GM12878 (cell line): ENCODE measurements at regions not wholly inside any gene's neighbourhood (a gene's known extent, or its start where the extent isn't known, plus 50 kb on each side); places are given as distances from the start of the nearest gene placed in this dataset.

Experiments used
- ATAC-seq: fragments of 200-7000 bp; cut with Tn5 transposase; 3 replicates; pipeline ENCODE4 v1.9.1; 2020; ENCODE audit warnings: mild to moderate bottlenecking, moderate library complexity
- BruUV-seq: library from RNA; stranded (reverse); fragments of 400-500 nt; replicated peaks from 2 replicates; lab custom pipeline; 2021; lab: Mats Ljungman, UMichigan
- CTCF ChIA-PET: fragments of 300-600 bp; sonication (Branson Sonifier 250); formaldehyde crosslinking; extraction: SDS; loops from one replicate; lab custom pipeline; 2021; ENCODE audit warnings: inconsistent platforms; lab: Yijun Ruan, JAX
- POLR2A ChIA-PET: fragments of 350-600 bp; formaldehyde crosslinking; extraction: SDS; loops from one replicate; lab custom pipeline; 2021; ENCODE audit warnings: inconsistent platforms; lab: Charles Lee
- RAD21 ChIA-PET: fragments of 300-600 bp; sonication (Branson Sonifier 250); formaldehyde crosslinking; loops from one replicate; lab custom pipeline; 2023; ENCODE audit warnings: antibody characterized with exemption; ENCODE audit not compliant: unreplicated experiment; lab: Charles Lee
- SMC1A ChIA-PET: fragments of 300-600 bp; sonication (Branson Sonifier 250); formaldehyde crosslinking; loops from one replicate; lab custom pipeline; 2023; ENCODE audit not compliant: unreplicated experiment, uncharacterized antibody; lab: Charles Lee
- DNase-seq: peaks from one replicate; pipeline ENCODE4 v3.0.0-alpha.2; 2011; ENCODE audit warnings: low read depth, low spot score
- FAIRE-seq: peaks from 3 replicates; lab custom pipeline; 2011; peaks lifted over from hg19 to GRCh38; lab: Jason Lieb, UNC
- H2AFZ ChIP-seq: 2 replicates; pipeline ENCODE4 v1.6.0; 2011; ENCODE audit warnings: low read depth, low read length, control low read depth; ENCODE audit not compliant: control insufficient read depth
- H3K27ac ChIP-seq: 2 replicates; pipeline ENCODE4 v1.5.1; 2011; ENCODE audit warnings: control low read depth; ENCODE audit not compliant: control insufficient read depth, insufficient read depth
- H3K27me3 ChIP-seq, 2 experiments: replicated peaks in 1 of 2; 2 replicates each; pipeline versions ENCODE4 v1.6.0 to v1.6.1; 2011; ENCODE audit warnings: low read length in 1 of 2; ENCODE audit not compliant: control insufficient read depth in 2 of 2, insufficient read depth in 2 of 2
- H3K36me3 ChIP-seq, 2 experiments: 2 replicates each; pipeline ENCODE4 v1.5.1; 2011; ENCODE audit warnings: low read length in 1 of 2; ENCODE audit not compliant: control insufficient read depth in 2 of 2, insufficient read depth in 2 of 2
- H3K4me1 ChIP-seq: 2 replicates; pipeline ENCODE4 v1.6.1; 2011; ENCODE audit warnings: mild to moderate bottlenecking, low read length, moderate library complexity, mixed read lengths; ENCODE audit not compliant: control insufficient read depth, insufficient read depth
- H3K4me2 ChIP-seq: 2 replicates; pipeline ENCODE4 v1.6.0; 2011; ENCODE audit warnings: control low read depth; ENCODE audit not compliant: control insufficient read depth, insufficient read depth
- H3K4me3 ChIP-seq: fragments of 200-600 bp; sonication (generic); 2 replicates; pipeline ENCODE4 v1.5.1; 2016
- H3K79me2 ChIP-seq: 2 replicates; pipeline ENCODE4 v1.6.0; 2011; ENCODE audit warnings: low read length; ENCODE audit not compliant: control insufficient read depth, insufficient read depth
- H3K9ac ChIP-seq: 2 replicates; pipeline ENCODE4 v1.8.0; 2011; ENCODE audit warnings: low read length, control low read depth, mixed read lengths; ENCODE audit not compliant: control insufficient read depth, insufficient read depth
- H3K9me3 ChIP-seq: replicated peaks from 3 replicates; pipeline ENCODE4 v1.5.1; 2011; ENCODE audit warnings: mild to moderate bottlenecking, low read length; ENCODE audit not compliant: control insufficient read depth, insufficient read depth
- H4K20me1 ChIP-seq: 2 replicates; pipeline ENCODE4 v1.6.0; 2011; ENCODE audit not compliant: control insufficient read depth, insufficient read depth
- DPF2 ChIP-seq: fragments of 450-650 bp; IDR thresholded peaks from 2 replicates; pipeline ENCODE4 v1.6.1; 2017; ENCODE audit warnings: mild to moderate bottlenecking
- EP300 ChIP-seq, 2 experiments: fragments of 150-350 bp in 1 of 2; IDR thresholded peaks; 2 replicates each; pipeline ENCODE4 v1.6.1; 2011 to 2012; ENCODE audit warnings: low read depth in 2 of 2, low read length in 2 of 2, borderline replicate concordance in 1 of 2, improper control_type of control experiment in 1 of 2, inconsistent platforms in 1 of 2; ENCODE audit not compliant: control insufficient read depth in 1 of 2
- GATAD2B ChIP-seq: fragments of 450-650 bp; conservative IDR thresholded peaks from 2 replicates; pipeline ENCODE4 v1.6.1; 2017; ENCODE audit warnings: low read depth, mild to moderate bottlenecking, moderate library complexity
- IRF5 ChIP-seq: fragments of 450-650 bp; IDR thresholded peaks from 2 replicates; pipeline ENCODE4 v1.6.1; 2017; ENCODE audit warnings: borderline replicate concordance
- KDM1A ChIP-seq: fragments of 200-600 bp; sonication (generic); IDR thresholded peaks from 2 replicates; pipeline ENCODE4 v1.6.1; 2016; ENCODE audit warnings: borderline replicate concordance
- LARP7 ChIP-seq: fragments of 450-650 bp; IDR thresholded peaks from 2 replicates; pipeline ENCODE4 v1.6.1; 2017; ENCODE audit warnings: mild to moderate bottlenecking
- NFYA ChIP-seq: IDR thresholded peaks from 2 replicates; pipeline ENCODE4 v1.6.1; 2011; ENCODE audit warnings: low read depth, mild to moderate bottlenecking, low read length, improper control_type of control experiment, borderline replicate concordance
- PKNOX1 ChIP-seq: fragments of 450-650 bp; IDR thresholded peaks from 2 replicates; pipeline ENCODE4 v1.6.1; 2016; ENCODE audit warnings: mild to moderate bottlenecking
- POU2F2 ChIP-seq: IDR thresholded peaks from 3 replicates; pipeline ENCODE4 v1.6.1; 2011; ENCODE audit warnings: low read depth, mild to moderate bottlenecking, low read length, borderline replicate concordance
- SMAD5 ChIP-seq: IDR thresholded peaks from 2 replicates; pipeline ENCODE4 v1.6.1; 2016; ENCODE audit warnings: antibody characterized with exemption, low read depth
- STAT3 ChIP-seq: IDR thresholded peaks from 2 replicates; pipeline ENCODE4 v1.6.1; 2011; ENCODE audit warnings: low read depth, low read length, improper control_type of control experiment
- TAF1 ChIP-seq: IDR thresholded peaks from 2 replicates; pipeline ENCODE4 v1.6.1; 2011; ENCODE audit warnings: mild to moderate bottlenecking, low read depth, low read length, borderline replicate concordance
- TCF3 ChIP-seq: IDR thresholded peaks from 2 replicates; pipeline ENCODE4 v1.6.1; 2012; ENCODE audit warnings: low read depth, mild to moderate bottlenecking, low read length, borderline replicate concordance; ENCODE audit not compliant: insufficient read depth
- in situ Hi-C: fragments of 300-500 bp; cut with MboI; formaldehyde crosslinking; loops from 9 replicates; pipeline ENCODE4 v1.14.3; 2018; ENCODE audit warnings: mixed read lengths
- intact Hi-C: fragments of 100-400 bp; cut with micrococcal nuclease; formaldehyde crosslinking; loops from one replicate; pipeline ENCODE4 v1.14.2; 2022; ENCODE audit not compliant: unreplicated experiment
- TF ChIP-seq, protein P1 (sequence below): IDR thresholded peaks from 2 replicates; pipeline ENCODE4 v1.6.1; 2011; ENCODE audit warnings: low read depth, mild to moderate bottlenecking, low read length, moderate library complexity, borderline replicate concordance; ENCODE audit errors: extremely low read depth

DNA sequence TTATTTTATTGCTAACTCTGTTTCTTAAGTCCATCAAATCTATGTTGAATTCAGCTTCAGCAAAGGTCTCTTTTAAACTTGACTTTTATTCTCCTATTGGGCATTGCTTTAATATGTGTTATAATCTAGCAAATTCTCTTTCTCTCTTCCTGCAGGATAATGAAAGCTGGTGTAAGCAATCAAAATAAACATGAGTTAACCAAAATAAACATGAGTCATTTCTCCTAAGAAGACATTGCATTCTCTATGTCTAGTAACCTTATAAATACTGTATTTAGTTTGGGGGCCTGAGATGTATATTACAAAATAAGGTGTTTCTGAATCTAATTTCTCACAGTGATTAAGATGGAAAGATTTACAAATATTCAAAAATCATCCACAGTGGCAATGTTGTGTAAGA is 739.1 kb upstream of the ATXN7L3B start:
- no peaks in the 10 kb centered on the region for H3K4me1 ChIP-seq
- no peak overlapping the region for H3K27ac ChIP-seq
- no peak overlapping the region for H3K4me3 ChIP-seq
- no peaks in the 10 kb centered on the region; the same call in 2 of the 3 replicates for H3K9me3 ChIP-seq
- no peaks in the 10 kb centered on the region for H3K79me2 ChIP-seq
- H2AFZ ChIP-seq, result no peak overlapping the region
- POLR2A ChIA-PET, result no interaction called here
- DNase-seq (no peak), ATAC-seq (no peak), FAIRE-seq (no peak)
- H3K27me3 ChIP-seq, result no peaks in the 10 kb centered on the region
- TF ChIP-seq TAF1 (no peak), POU2F2 (no peak), KDM1A (no peak), EP300 (IDR thresholded peaks at IDR 0.05; ENCODE audit: borderline replicate concordance in 1 of 2, control insufficient read depth in 1 of 2, low read depth in 2 of 2, low read length in 2 of 2) (no peak), LARP7 (no peak), STAT3 (no peak), SMAD5 (no peak), NFYA (no peak), TCF3 (no peak), GATAD2B (no peak), PKNOX1 (no peak), DPF2 (no peak), IRF5 (no peak)
- TF ChIP-seq, protein P1, sequence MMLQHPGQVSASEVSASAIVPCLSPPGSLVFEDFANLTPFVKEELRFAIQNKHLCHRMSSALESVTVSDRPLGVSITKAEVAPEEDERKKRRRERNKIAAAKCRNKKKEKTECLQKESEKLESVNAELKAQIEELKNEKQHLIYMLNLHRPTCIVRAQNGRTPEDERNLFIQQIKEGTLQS, result no peak
- no peaks in the 10 kb centered on the region for H3K36me3 ChIP-seq
- no peaks in the 10 kb centered on the region for H4K20me1 ChIP-seq
- no TSS peak for BruUV-seq
- in situ Hi-C loops (no loop called here), intact Hi-C loops (no loop called here)
- no peak overlapping the region for H3K4me2 ChIP-seq
- CTCF ChIA-PET, result no interaction called here
- RAD21 ChIA-PET, result no interaction called here
- H3K9ac ChIP-seq, result no peak overlapping the region
- SMC1A ChIA-PET, result no interaction called here
